Sigmoid colon (tissue), 6 donors: ENCODE measurements at regions not wholly inside any gene's neighbourhood (a gene's known extent, or its start where the extent isn't known, plus 50 kb on each side); places are given as distances from the start of the nearest gene placed in this dataset.

Experiments used
- DNase-seq: peaks from one replicate; pipeline ENCODE4 v3.0.0-alpha.2; 2019
- H3K27ac ChIP-seq, 4 donors: fragments of 200-600 bp; sonication (generic); one replicate each; pipeline ENCODE4 v1.5.1; 2016 to 2019; ENCODE audit warnings: mild to moderate bottlenecking in 1 of 4
- H3K27me3 ChIP-seq, 3 donors: fragments of 200-600 bp; sonication (generic); one replicate each; pipeline ENCODE4 v1.5.1; 2019; ENCODE audit warnings: mild to moderate bottlenecking in 1 of 3
- H3K36me3 ChIP-seq, 4 donors: fragments of 200-600 bp; sonication (generic); one replicate each; pipeline ENCODE4 v1.5.1; 2016 to 2019
- H3K4me1 ChIP-seq, 4 donors: fragments of 200-600 bp; sonication (generic); one replicate each; pipeline ENCODE4 v1.5.1; 2017 to 2019
- H3K4me3 ChIP-seq, 4 donors: fragments of 200-600 bp; sonication (generic); one replicate each; pipeline ENCODE4 v1.5.1; 2017 to 2019; ENCODE audit warnings: mild to moderate bottlenecking in 2 of 4, moderate library complexity in 1 of 4
- H3K9me3 ChIP-seq, 4 donors: fragments of 200-600 bp in 3 of 4; sonication (generic) in 3 of 4; one replicate each; pipeline versions ENCODE4 v1.5.1 to v1.6.1; 2013 to 2019
- CTCF ChIP-seq, 4 experiments: fragments of 450-650 bp in 3 of 4; fragments of 200-600 bp in 1 of 4; IDR thresholded peaks; one replicate each; pipeline ENCODE4 v1.5.1; 2016 to 2019; ENCODE audit warnings: antibody characterized with exemption in 4 of 4, mild to moderate bottlenecking in 3 of 4, moderate library complexity in 2 of 4
- EP300 ChIP-seq, 4 donors: sonication (generic); formaldehyde crosslinking; IDR thresholded peaks; one replicate each; pipeline ENCODE4 v1.6.1; 2017; ENCODE audit warnings: antibody characterized with exemption in 4 of 4
- POLR2A ChIP-seq, 2 donors: fragments of 450-650 bp; IDR thresholded peaks; one replicate each; pipeline ENCODE4 v1.6.1; 2016; ENCODE audit warnings: antibody characterized with exemption in 2 of 2, mild to moderate bottlenecking in 2 of 2, moderate library complexity in 2 of 2
- POLR2AphosphoS5 ChIP-seq, 4 donors: sonication (generic); formaldehyde crosslinking; IDR thresholded peaks; one replicate each; pipeline ENCODE4 v1.6.1; 2017; ENCODE audit warnings: antibody characterized with exemption in 4 of 4
- WGBS, 2 donors: extraction: QIAGEN DNeasy Blood & Tissue Kit; methylation state at CpG; one replicate each; pipeline ENCODE4 v1.1.7; 2013; 5-methylcytosine and 5-hydroxymethylcytosine counted together
- intact Hi-C: fragments of 100-400 bp; cut with DNase I; formaldehyde crosslinking; loops from one replicate; pipeline ENCODE4 v1.15.1; 2023
- donor health status: healthy with polysubstance abuse.
- donor health status: healthy.

DNA sequence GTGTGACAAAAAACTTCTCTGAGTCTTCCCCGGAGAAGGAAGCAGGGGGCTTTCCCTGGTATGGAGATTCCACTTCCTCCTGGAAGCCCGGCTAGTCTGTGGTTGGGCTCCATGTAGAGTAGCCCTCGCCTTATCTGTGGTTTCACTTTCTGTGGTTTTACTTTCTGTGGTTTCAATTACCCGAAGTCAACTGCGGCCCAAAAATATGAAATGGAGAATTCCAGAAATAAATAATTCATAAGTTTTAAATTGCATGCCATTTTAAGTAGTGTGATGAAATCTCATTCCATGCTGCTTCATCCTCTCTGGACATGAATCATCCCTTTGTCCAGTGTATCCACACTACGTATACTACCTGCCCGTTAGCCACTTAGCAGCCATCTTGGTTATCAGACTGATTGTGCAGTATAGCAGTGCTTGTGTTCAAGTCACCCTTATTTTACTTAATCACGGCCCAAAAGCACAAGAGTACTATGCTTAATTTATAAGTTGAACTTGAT lies 275.0 kb upstream of the SESN3 start:
- intact Hi-C loops, result no loop called here
- no peaks in the 10 kb centered on the region for H3K27me3 ChIP-seq
- no peak for TF ChIP-seq EP300 (IDR thresholded peaks at IDR 0.05)
- TF ChIP-seq CTCF (IDR thresholded peaks at IDR 0.05), result no peak
- TF ChIP-seq POLR2A (IDR thresholded peaks at IDR 0.05), result no peak
- no peak for TF ChIP-seq POLR2AphosphoS5 (IDR thresholded peaks at IDR 0.05)
- no peaks in the 10 kb centered on the region for H3K4me1 ChIP-seq
- H3K36me3 ChIP-seq, result no peaks in the 10 kb centered on the region
- no peak for DNase-seq
- no peak overlapping the region for H3K4me3 ChIP-seq
- no peaks in the 10 kb centered on the region for H3K9me3 ChIP-seq
- 64 to 80% methylated on average over 8 of the region's 8 CpGs for WGBS, 2 donors
- H3K27ac ChIP-seq, result no peak overlapping the region

DNA sequence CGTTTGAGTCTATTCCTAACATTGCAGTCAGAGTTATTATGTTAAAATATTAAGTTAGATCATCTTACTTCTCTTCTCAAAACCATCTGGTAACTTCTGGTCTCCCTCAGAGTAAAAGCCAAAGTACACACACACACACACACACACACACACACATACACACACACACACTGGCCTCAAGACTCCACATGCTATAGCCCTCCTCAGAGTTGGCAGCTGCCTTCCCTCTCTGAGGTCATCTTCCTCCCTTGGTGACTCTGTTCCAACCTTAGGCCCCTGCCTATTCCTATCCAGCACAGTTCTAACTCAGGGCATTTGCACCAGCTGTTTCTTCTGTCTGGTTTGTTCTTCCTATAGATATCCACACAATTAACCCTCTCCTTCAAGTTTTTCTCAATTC lies 272.0 kb upstream of the SESN3 start:
- H3K9me3 ChIP-seq, result no peaks in the 10 kb centered on the region
- H3K27me3 ChIP-seq, result no peaks in the 10 kb centered on the region
- no peak for TF ChIP-seq POLR2AphosphoS5 (IDR thresholded peaks at IDR 0.05)
- no peak for TF ChIP-seq POLR2A (IDR thresholded peaks at IDR 0.05)
- no peak for TF ChIP-seq CTCF (IDR thresholded peaks at IDR 0.05)
- TF ChIP-seq EP300 (IDR thresholded peaks at IDR 0.05), result no peak
- WGBS, 2 donors, result 77% methylated on average over 1 of the region's 1 CpG
- intact Hi-C loops, result no loop called here
- H3K27ac ChIP-seq, result no peak overlapping the region
- no peak overlapping the region for H3K4me3 ChIP-seq
- DNase-seq, result no peak
- H3K36me3 ChIP-seq, result no peaks in the 10 kb centered on the region
- no peaks in the 10 kb centered on the region for H3K4me1 ChIP-seq

GRCh38 chr11:95502522-95502921 lies 271.5 kb upstream of the SESN3 start:
- intact Hi-C loops, result no loop called here
- no peak overlapping the region for H3K27ac ChIP-seq
- no peaks in the 10 kb centered on the region for H3K36me3 ChIP-seq
- no peaks in the 10 kb centered on the region for H3K27me3 ChIP-seq
- no peak overlapping the region for H3K4me3 ChIP-seq
- no peak for DNase-seq
- TF ChIP-seq POLR2A (IDR thresholded peaks at IDR 0.05), result no peak
- no peak for TF ChIP-seq CTCF (IDR thresholded peaks at IDR 0.05)
- no peak for TF ChIP-seq POLR2AphosphoS5 (IDR thresholded peaks at IDR 0.05)
- TF ChIP-seq EP300 (IDR thresholded peaks at IDR 0.05), result no peak
- H3K9me3 ChIP-seq, result no peaks in the 10 kb centered on the region
- WGBS, 2 donors, result 94 to 95% methylated on average over 5 of the region's 5 CpGs
- H3K4me1 ChIP-seq, result no peaks in the 10 kb centered on the region

- no peak for DNase-seq
- TF ChIP-seq CTCF (IDR thresholded peaks at IDR 0.05) (no peak), EP300 (IDR thresholded peaks at IDR 0.05) (no peak), POLR2AphosphoS5 (IDR thresholded peaks at IDR 0.05) (no peak), POLR2A (IDR thresholded peaks at IDR 0.05) (no peak)
- Histone ChIP-seq H3K36me3 (no peaks in the 10 kb centered on the region), H3K27me3 (no peaks in the 10 kb centered on the region), H3K4me3 (no peak overlapping the region), H3K4me1 (no peaks in the 10 kb centered on the region), H3K9me3 (no peaks in the 10 kb centered on the region), H3K27ac (no peak overlapping the region)
- 60 to 69% methylated on average over 2 of the region's 2 CpGs for WGBS, 2 donors
- intact Hi-C loops, result no loop called here
Observed at GRCh38 chr11:95501761-95502266, 270.8 kb upstream of the SESN3 start.

DNA sequence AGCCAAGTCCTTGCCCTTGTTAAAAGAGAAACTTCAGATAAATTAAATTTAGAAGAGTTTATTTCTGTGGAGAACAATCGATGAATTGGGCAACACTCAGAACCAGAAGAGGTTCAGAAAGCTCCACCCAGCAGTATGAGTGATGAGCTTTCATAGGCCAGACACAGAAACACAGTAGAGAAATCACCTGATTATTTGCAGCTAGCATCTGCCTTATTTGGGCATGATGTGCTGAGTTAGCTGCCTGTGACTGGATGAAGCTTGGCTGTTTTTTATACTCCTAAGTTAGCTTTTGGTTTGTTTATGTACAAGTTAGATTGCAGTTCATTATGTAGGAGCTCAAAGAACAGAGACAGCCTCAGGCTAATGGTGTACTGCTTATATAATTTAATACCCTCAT lies 269.5 kb upstream of the SESN3 start:
- H3K27me3 ChIP-seq, result no peaks in the 10 kb centered on the region
- H3K36me3 ChIP-seq, result no peaks in the 10 kb centered on the region
- no peak overlapping the region for H3K27ac ChIP-seq
- H3K4me3 ChIP-seq, result no peak overlapping the region
- H3K4me1 ChIP-seq, result no peaks in the 10 kb centered on the region
- 91 to 92% methylated on average over 1 of the region's 1 CpG for WGBS, 2 donors
- intact Hi-C loops, result no loop called here
- no peak for DNase-seq
- TF ChIP-seq EP300 (IDR thresholded peaks at IDR 0.05) (no peak), POLR2AphosphoS5 (IDR thresholded peaks at IDR 0.05) (no peak), CTCF (IDR thresholded peaks at IDR 0.05) (no peak), POLR2A (IDR thresholded peaks at IDR 0.05) (no peak)
- H3K9me3 ChIP-seq, result no peaks in the 10 kb centered on the region
